SK-N-MC (cell line): ENCODE measurements at regions not wholly inside any gene's neighbourhood (a gene's known extent, or its start where the extent isn't known, plus 50 kb on each side); places are given as distances from the start of the nearest gene placed in this dataset.

Experiments
- EZH2 ChIP-seq: fragments of 200-600 bp; sonication (generic); IDR thresholded peaks from one replicate; pipeline ENCODE4 v1.6.1; 2017; ENCODE audit warnings: antibody characterized with exemption
- POLR2AphosphoS5 ChIP-seq: IDR thresholded peaks from 2 replicates; pipeline ENCODE4 v1.6.1; 2012; ENCODE audit warnings: mild to moderate bottlenecking, low read depth, low read length, borderline replicate concordance

DNA sequence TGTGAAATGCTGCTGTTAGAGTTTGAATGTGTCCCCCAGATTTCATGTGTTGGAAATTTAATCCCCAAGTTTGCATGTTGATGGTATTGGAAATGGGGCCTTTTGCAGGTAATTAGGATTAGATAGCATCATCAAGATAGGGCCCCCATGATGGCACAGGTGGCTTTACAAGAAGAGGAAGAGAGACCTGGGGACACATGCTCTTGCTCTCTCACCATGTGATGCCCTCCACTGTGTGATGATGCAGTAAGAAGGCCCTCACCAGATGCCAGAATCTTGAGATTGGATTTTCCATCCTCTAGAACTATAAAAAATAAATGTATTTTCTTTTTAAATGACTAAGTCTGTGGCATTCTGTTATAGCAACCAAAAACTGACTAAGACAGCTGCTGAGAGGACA lies 57.0 kb upstream of the NEK7 start:
- TF ChIP-seq POLR2AphosphoS5 (no peak), EZH2 (no peak)
